ENCODE measurements at regions not wholly inside any gene's neighbourhood (a gene's known extent, or its start where the extent isn't known, plus 50 kb on each side); places are given as distances from the start of the nearest gene placed in this dataset.
A peak's percentile ranks its signal among the peaks of the same experiment; 100 is the strongest.

DNA sequence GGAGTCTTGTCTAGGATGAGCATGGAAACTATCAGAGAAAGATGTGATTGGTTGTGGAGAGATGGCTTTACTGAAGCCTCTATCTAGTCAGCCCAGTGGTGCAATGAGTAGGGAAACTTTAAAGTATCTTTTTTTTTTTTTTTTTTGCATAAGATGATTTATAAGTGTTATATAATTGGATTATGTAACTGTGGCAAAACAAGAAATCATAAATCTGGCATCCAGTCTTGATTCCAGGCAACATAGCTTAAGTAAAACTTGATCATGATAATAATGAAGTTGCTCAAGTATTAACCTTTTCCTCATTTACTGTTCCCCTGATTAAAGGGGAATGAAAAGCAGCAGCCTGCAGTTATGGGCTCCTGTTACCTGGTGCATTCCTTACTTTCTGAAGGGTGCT lies 538.0 kb upstream of the ATP2B1 start:
- peaks cover 0 to 41% (median 6%) of the 10 kb centered on the region in 5 donors for H3K4me1 ChIP-seq (ENCODE audit: control insufficient read depth in 5 of 5, insufficient read depth in 5 of 5, low read length in 5 of 5)
- H3K27me3 ChIP-seq (ENCODE audit: control insufficient read depth in 3 of 3, insufficient read depth in 3 of 3, low read length in 2 of 3): no peaks in the 10 kb centered on the region
- H3K4me3 ChIP-seq: no peak overlapping the region
- DNase-seq: peak in 1 of 3 donors; percentile 35
- H3K9me3 ChIP-seq (ENCODE audit: control insufficient read depth in 4 of 4, insufficient read depth in 3 of 4, low read length in 3 of 4): no peaks in the 10 kb centered on the region
- no peak for ATAC-seq (ENCODE audit: insufficient read depth, low FRiP score)
- H3K36me3 ChIP-seq (ENCODE audit: control insufficient read depth in 4 of 4, insufficient read depth in 4 of 4, low read length in 4 of 4): no peaks in the 10 kb centered on the region
- H3K27ac ChIP-seq (ENCODE audit: low read depth in 1 of 2, low read length in 1 of 2): no peak overlapping the region
- no peak overlapping the region for H3K9ac ChIP-seq (ENCODE audit: insufficient read depth in 1 of 2, low read length in 2 of 2)
- TF ChIP-seq, protein P1, sequence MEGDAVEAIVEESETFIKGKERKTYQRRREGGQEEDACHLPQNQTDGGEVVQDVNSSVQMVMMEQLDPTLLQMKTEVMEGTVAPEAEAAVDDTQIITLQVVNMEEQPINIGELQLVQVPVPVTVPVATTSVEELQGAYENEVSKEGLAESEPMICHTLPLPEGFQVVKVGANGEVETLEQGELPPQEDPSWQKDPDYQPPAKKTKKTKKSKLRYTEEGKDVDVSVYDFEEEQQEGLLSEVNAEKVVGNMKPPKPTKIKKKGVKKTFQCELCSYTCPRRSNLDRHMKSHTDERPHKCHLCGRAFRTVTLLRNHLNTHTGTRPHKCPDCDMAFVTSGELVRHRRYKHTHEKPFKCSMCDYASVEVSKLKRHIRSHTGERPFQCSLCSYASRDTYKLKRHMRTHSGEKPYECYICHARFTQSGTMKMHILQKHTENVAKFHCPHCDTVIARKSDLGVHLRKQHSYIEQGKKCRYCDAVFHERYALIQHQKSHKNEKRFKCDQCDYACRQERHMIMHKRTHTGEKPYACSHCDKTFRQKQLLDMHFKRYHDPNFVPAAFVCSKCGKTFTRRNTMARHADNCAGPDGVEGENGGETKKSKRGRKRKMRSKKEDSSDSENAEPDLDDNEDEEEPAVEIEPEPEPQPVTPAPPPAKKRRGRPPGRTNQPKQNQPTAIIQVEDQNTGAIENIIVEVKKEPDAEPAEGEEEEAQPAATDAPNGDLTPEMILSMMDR (IDR thresholded peaks at IDR 0.05; ENCODE audit: control extremely low read depth, extremely low read depth): no peak

DNA sequence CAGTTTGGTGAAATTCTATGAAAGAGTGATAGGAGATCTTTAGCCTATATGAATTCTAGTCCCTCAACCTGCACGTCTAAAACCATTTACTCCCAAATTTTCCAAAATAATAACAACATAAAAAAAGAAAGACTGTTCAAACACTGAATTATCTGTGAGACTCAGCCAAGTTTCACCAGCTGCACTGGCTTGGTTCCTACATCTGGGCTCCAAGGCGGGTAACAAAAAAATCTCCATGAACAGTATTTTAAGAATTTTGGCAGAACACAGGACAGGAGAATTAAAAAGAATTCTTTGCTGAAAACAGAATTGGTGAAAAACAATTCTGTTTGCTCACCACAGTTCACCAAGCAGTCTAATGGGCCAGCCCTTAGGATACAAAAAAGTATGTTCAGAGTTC lies 536.8 kb upstream of the ATP2B1 start:
- Histone ChIP-seq H3K9ac (ENCODE audit: insufficient read depth in 1 of 2, low read length in 2 of 2) (no peak overlapping the region), H3K27ac (ENCODE audit: low read depth in 1 of 2, low read length in 1 of 2) (no peak overlapping the region), H3K9me3 (ENCODE audit: control insufficient read depth in 4 of 4, insufficient read depth in 3 of 4, low read length in 3 of 4) (no peaks in the 10 kb centered on the region), H3K4me3 (no peak overlapping the region), H3K27me3 (ENCODE audit: control insufficient read depth in 3 of 3, insufficient read depth in 3 of 3, low read length in 2 of 3) (no peaks in the 10 kb centered on the region), H3K4me1 (ENCODE audit: control insufficient read depth in 5 of 5, insufficient read depth in 5 of 5, low read length in 5 of 5) (peaks cover 0 to 34% (median 3%) of the 10 kb centered on the region in 5 donors), H3K36me3 (ENCODE audit: control insufficient read depth in 4 of 4, insufficient read depth in 4 of 4, low read length in 4 of 4) (no peaks in the 10 kb centered on the region)
- ATAC-seq (ENCODE audit: insufficient read depth, low FRiP score) (no peak), DNase-seq (peak; percentile 49 to 75 (median 66))
- 75 to 85% methylated on average over 2 of the region's 2 CpGs for WGBS, 2 donors
- TF ChIP-seq, protein P1 (IDR thresholded peaks at IDR 0.05; ENCODE audit: control extremely low read depth, extremely low read depth): no peak

DNA sequence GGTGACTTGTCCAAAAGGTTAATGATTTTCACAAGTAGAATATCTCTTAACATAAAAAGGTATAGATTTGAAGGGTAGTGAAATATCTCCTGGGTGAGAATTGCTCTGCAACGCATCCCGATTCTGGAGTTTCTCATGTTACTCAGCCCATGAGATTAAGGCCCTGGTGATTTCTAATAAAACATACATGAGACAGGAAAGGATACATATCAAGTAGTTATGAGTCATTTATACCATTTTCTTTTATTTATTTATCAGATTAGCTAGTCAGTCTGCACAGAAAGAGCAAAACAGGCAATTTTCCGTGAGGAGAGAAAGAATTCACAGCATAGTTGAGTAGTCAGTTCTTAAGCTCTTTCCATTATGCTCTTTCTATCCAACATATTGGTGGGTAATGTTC lies 535.6 kb upstream of the ATP2B1 start:
- no peaks in the 10 kb centered on the region for H3K36me3 ChIP-seq (ENCODE audit: control insufficient read depth in 4 of 4, insufficient read depth in 4 of 4, low read length in 4 of 4)
- H3K9me3 ChIP-seq (ENCODE audit: control insufficient read depth in 4 of 4, insufficient read depth in 3 of 4, low read length in 3 of 4): no peaks in the 10 kb centered on the region
- no peak overlapping the region for H3K27ac ChIP-seq (ENCODE audit: low read depth in 1 of 2, low read length in 1 of 2)
- TF ChIP-seq, protein P1 (IDR thresholded peaks at IDR 0.05; ENCODE audit: control extremely low read depth, extremely low read depth): no peak
- DNase-seq (no peak), ATAC-seq (ENCODE audit: insufficient read depth, low FRiP score) (no peak)
- peaks cover 0 to 27% (median 0%) of the 10 kb centered on the region in 5 donors for H3K4me1 ChIP-seq (ENCODE audit: control insufficient read depth in 5 of 5, insufficient read depth in 5 of 5, low read length in 5 of 5)
- H3K9ac ChIP-seq (ENCODE audit: insufficient read depth in 1 of 2, low read length in 2 of 2): no peak overlapping the region
- 92 to 95% methylated on average over 3 of the region's 3 CpGs for whole genome bisulfite sequencing, 2 donors
- H3K4me3 ChIP-seq: no peak overlapping the region
- no peaks in the 10 kb centered on the region for H3K27me3 ChIP-seq (ENCODE audit: control insufficient read depth in 3 of 3, insufficient read depth in 3 of 3, low read length in 2 of 3)

DNA sequence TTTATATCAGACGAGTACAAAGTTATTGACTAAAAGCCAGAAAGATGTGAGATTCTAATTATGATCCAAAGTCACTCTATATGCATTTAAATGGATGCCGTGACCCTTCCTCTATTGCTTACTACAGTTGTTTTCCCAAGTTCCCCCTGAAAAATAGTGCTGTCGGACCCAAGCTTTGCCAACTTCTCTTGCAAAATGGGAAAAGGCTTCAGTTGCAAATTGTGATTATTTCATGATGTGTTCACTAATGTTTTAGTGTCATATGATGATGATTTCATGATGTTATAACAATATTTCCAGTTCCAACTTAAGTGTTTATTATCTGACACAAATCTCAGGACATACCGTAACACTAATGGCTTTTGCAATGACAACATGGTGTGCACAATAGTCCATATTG lies 534.6 kb upstream of the ATP2B1 start:
- no peaks in the 10 kb centered on the region for H3K27me3 ChIP-seq (ENCODE audit: control insufficient read depth in 3 of 3, insufficient read depth in 3 of 3, low read length in 2 of 3)
- WGBS, 2 donors: 66 to 75% methylated on average over 4 of the region's 4 CpGs
- no peak overlapping the region for H3K4me3 ChIP-seq
- H3K36me3 ChIP-seq (ENCODE audit: control insufficient read depth in 4 of 4, insufficient read depth in 4 of 4, low read length in 4 of 4): no peaks in the 10 kb centered on the region
- no peak overlapping the region for H3K27ac ChIP-seq (ENCODE audit: low read depth in 1 of 2, low read length in 1 of 2)
- H3K9ac ChIP-seq (ENCODE audit: insufficient read depth in 1 of 2, low read length in 2 of 2): no peak overlapping the region
- H3K4me1 ChIP-seq (ENCODE audit: control insufficient read depth in 5 of 5, insufficient read depth in 5 of 5, low read length in 5 of 5): peaks cover 0 to 27% (median 0%) of the 10 kb centered on the region in 5 donors
- DNase-seq: peak; percentile 28 to 90 (median 82)
- TF ChIP-seq, protein P1 (IDR thresholded peaks at IDR 0.05; ENCODE audit: control extremely low read depth, extremely low read depth): no peak
- no peaks in the 10 kb centered on the region for H3K9me3 ChIP-seq (ENCODE audit: control insufficient read depth in 4 of 4, insufficient read depth in 3 of 4, low read length in 3 of 4)
- ATAC-seq (ENCODE audit: insufficient read depth, low FRiP score): no peak

Data from lung (tissue), 11 donors.